ENCODE measurements at regions not wholly inside any gene's neighbourhood (a gene's known extent, or its start where the extent isn't known, plus 50 kb on each side); places are given as distances from the start of the nearest gene placed in this dataset.

- Histone ChIP-seq H3K4me3 (ENCODE audit: low read depth, low read length) (no peak overlapping the region), H3K4me1 (ENCODE audit: control insufficient read depth, insufficient read depth, low read length) (no peaks in the 10 kb centered on the region), H3K9me3 (ENCODE audit: control insufficient read depth, insufficient read depth, low read depth, low read length) (no peaks in the 10 kb centered on the region), H3K36me3 (ENCODE audit: control insufficient read depth in 2 of 2, insufficient read depth in 1 of 2, low read length in 2 of 2) (no peaks in the 10 kb centered on the region), H3K27ac (ENCODE audit: extremely low read depth, low read depth, low read length) (no peak overlapping the region)
- TF ChIP-seq ZBTB6 (tag by site-specific recombination; IDR thresholded peaks at IDR 0.05) (no peak), KLF1 (tag by site-specific recombination; IDR thresholded peaks at IDR 0.05) (no peak), OVOL3 (tag by site-specific recombination; IDR thresholded peaks at IDR 0.05) (no peak), ZNF704 (tag by site-specific recombination; IDR thresholded peaks at IDR 0.05) (no peak), ZNF114 (tag by site-specific recombination; IDR thresholded peaks at IDR 0.05) (no peak), ELK4 (IDR thresholded peaks at IDR 0.05; ENCODE audit: borderline replicate concordance, low read depth, low read length) (no peak), ZNF600 (tag by site-specific recombination; IDR thresholded peaks at IDR 0.05) (no peak), ZNF561 (tag by site-specific recombination; IDR thresholded peaks at IDR 0.05; ENCODE audit: borderline replicate concordance) (no peak), TRIM28 (IDR thresholded peaks at IDR 0.05; ENCODE audit: borderline replicate concordance, low read length) (no peak), ZNF362 (tag by site-specific recombination; IDR thresholded peaks at IDR 0.05) (no peak), YY2 (tag by site-specific recombination; IDR thresholded peaks at IDR 0.05) (no peak), ZNF747 (tag by site-specific recombination; IDR thresholded peaks at IDR 0.05) (no peak), GLI4 (tag by site-specific recombination; IDR thresholded peaks at IDR 0.05) (no peak), SP7 (tag by site-specific recombination; IDR thresholded peaks at IDR 0.05) (no peak)
- ChIA-PET CTCF (no interaction called here), POLR2A (no interaction called here)
These were observed 61.3 kb upstream of the UNC5C start for GRCh38 chr4:95610061-95610569.

- no peak overlapping the region for H3K27ac ChIP-seq (ENCODE audit: extremely low read depth, low read depth, low read length)
- ChIA-PET CTCF (no interaction called here), POLR2A (no interaction called here)
- no peaks in the 10 kb centered on the region for H3K36me3 ChIP-seq (ENCODE audit: control insufficient read depth in 2 of 2, insufficient read depth in 1 of 2, low read length in 2 of 2)
- no peaks in the 10 kb centered on the region for H3K9me3 ChIP-seq (ENCODE audit: control insufficient read depth, insufficient read depth, low read depth, low read length)
- H3K4me3 ChIP-seq (ENCODE audit: low read depth, low read length): no peak overlapping the region
- no peaks in the 10 kb centered on the region for H3K4me1 ChIP-seq (ENCODE audit: control insufficient read depth, insufficient read depth, low read length)
- TF ChIP-seq ZNF600 (tag by site-specific recombination; IDR thresholded peaks at IDR 0.05) (no peak), ZNF76 (tag by site-specific recombination; IDR thresholded peaks at IDR 0.05; ENCODE audit: borderline replicate concordance, low read depth) (no peak), REST (tag by site-specific recombination; IDR thresholded peaks at IDR 0.05) (no peak), ZBTB7A (tag by site-specific recombination; IDR thresholded peaks at IDR 0.05; ENCODE audit: low read depth) (no peak), ZNF544 (tag by site-specific recombination; IDR thresholded peaks at IDR 0.05) (no peak), ZNF184 (tag by site-specific recombination; IDR thresholded peaks at IDR 0.05) (no peak), ZNF488 (tag by site-specific recombination; IDR thresholded peaks at IDR 0.05) (no peak), ZNF114 (tag by site-specific recombination; IDR thresholded peaks at IDR 0.05) (no peak), ZNF335 (tag by site-specific recombination; conservative IDR thresholded peaks at IDR 0.05) (no peak), ZNF311 (tag by site-specific recombination; IDR thresholded peaks at IDR 0.05; ENCODE audit: borderline replicate concordance) (no peak), ZNF658 (tag by site-specific recombination; IDR thresholded peaks at IDR 0.05) (no peak)
These were observed 58.0 kb upstream of the UNC5C start for GRCh38 chr4:95606739-95607138.

Measured in HEK293 (cell line).